Progenitor cell of endocrine pancreas (in vitro differentiated cells): ENCODE measurements at regions not wholly inside any gene's neighbourhood (a gene's known extent, or its start where the extent isn't known, plus 50 kb on each side); places are given as distances from the start of the nearest gene placed in this dataset.
"Not testable (repeated sequence)": the region's sequence is repeated elsewhere in the genome, so short reads cannot be mapped to it uniquely, and the experiment has no call there.

Source experiments
- DNase-seq: peaks from one replicate; pipeline ENCODE4 v3.0.0; 2021; ENCODE audit warnings: low spot score; ENCODE audit not compliant: unreplicated experiment
- H3K27ac Mint-ChIP-seq: 2 replicates; pipeline ENCODE4 v1.8.0; 2021; ENCODE audit warnings: mild to moderate bottlenecking, moderate library complexity, mixed read lengths
- H3K27me3 Mint-ChIP-seq: 2 replicates; pipeline ENCODE4 v1.8.0; 2021; ENCODE audit warnings: mixed read lengths
- H3K36me3 Mint-ChIP-seq: 2 replicates; pipeline ENCODE4 v1.8.0; 2022; ENCODE audit warnings: mixed read lengths; ENCODE audit not compliant: insufficient read depth
- H3K4me1 Mint-ChIP-seq: 2 replicates; pipeline ENCODE4 v1.8.0; 2021; ENCODE audit warnings: low read depth, mixed read lengths
- H3K4me3 Mint-ChIP-seq: 2 replicates; pipeline ENCODE4 v1.8.0; 2021; ENCODE audit warnings: low read depth, mild to moderate bottlenecking, moderate library complexity, mixed read lengths
- H3K9me3 Mint-ChIP-seq: 2 replicates; pipeline ENCODE4 v1.8.0; 2021; ENCODE audit warnings: low read depth, mixed read lengths
- CTCF ChIP-seq: fragments of 200-600 bp; sonication (generic); IDR thresholded peaks from one replicate; pipeline ENCODE4 v1.5.0; 2021; ENCODE audit warnings: antibody characterized with exemption, mild to moderate bottlenecking; ENCODE audit not compliant: unreplicated experiment

GRCh38 chr15:93758824-93759223, 472.5 kb upstream of the MCTP2 start:
- H3K27ac Mint-ChIP-seq, result no peak overlapping the region
- no peak for TF ChIP-seq CTCF
- peaks cover 3% of the 10 kb centered on the region for H3K9me3 Mint-ChIP-seq
- H3K4me3 Mint-ChIP-seq, result no peak overlapping the region
- H3K4me1 Mint-ChIP-seq, result peaks cover 6% of the 10 kb centered on the region
- no peak for DNase-seq
- peaks cover 18% of the 10 kb centered on the region for H3K27me3 Mint-ChIP-seq
- no peaks in the 10 kb centered on the region for H3K36me3 Mint-ChIP-seq

GRCh38 chr15:93748710-93749109, 482.7 kb upstream of the MCTP2 start:
- no peak overlapping the region for H3K4me3 Mint-ChIP-seq
- TF ChIP-seq CTCF, result no peak
- no peaks in the 10 kb centered on the region for H3K36me3 Mint-ChIP-seq

GRCh38 chr15:93734976-93735375, 496.4 kb upstream of the MCTP2 start:
- H3K27ac Mint-ChIP-seq, H3K36me3 Mint-ChIP-seq, H3K4me3 Mint-ChIP-seq, DNase-seq, H3K27me3 Mint-ChIP-seq, H3K4me1 Mint-ChIP-seq: not testable (repeated sequence)
- peaks cover 16% of the 10 kb centered on the region for H3K9me3 Mint-ChIP-seq

More at GRCh38 chr15:93748710-93749109, 482.7 kb upstream of the MCTP2 start:
- DNase-seq, result no peak
- Mint-ChIP-seq H3K4me1 (no peaks in the 10 kb centered on the region), H3K27me3 (peaks cover 3% of the 10 kb centered on the region), H3K27ac (no peak overlapping the region), H3K9me3 (peaks cover 32% of the 10 kb centered on the region)

GRCh38 chr15:93730724-93731123, 500.6 kb upstream of the MCTP2 start:
- H3K27me3 Mint-ChIP-seq, result no peaks in the 10 kb centered on the region
- no peak overlapping the region for H3K4me3 Mint-ChIP-seq
- no peaks in the 10 kb centered on the region for H3K4me1 Mint-ChIP-seq
- no peak for DNase-seq
- no peak for TF ChIP-seq CTCF
- no peaks in the 10 kb centered on the region for H3K36me3 Mint-ChIP-seq
- peaks cover 22% of the 10 kb centered on the region for H3K9me3 Mint-ChIP-seq
- no peak overlapping the region for H3K27ac Mint-ChIP-seq

GRCh38 chr15:93722165-93722564, 509.2 kb upstream of the MCTP2 start:
- no peak for DNase-seq
- H3K4me3 Mint-ChIP-seq, result no peak overlapping the region
- TF ChIP-seq CTCF, result no peak
- H3K36me3 Mint-ChIP-seq, result no peaks in the 10 kb centered on the region
- peaks cover 2% of the 10 kb centered on the region for H3K27me3 Mint-ChIP-seq
- H3K27ac Mint-ChIP-seq, result no peak overlapping the region
- H3K4me1 Mint-ChIP-seq, result no peaks in the 10 kb centered on the region
- no peaks in the 10 kb centered on the region for H3K9me3 Mint-ChIP-seq

- Mint-ChIP-seq H3K27me3 (peaks cover 8% of the 10 kb centered on the region), H3K36me3 (no peaks in the 10 kb centered on the region), H3K4me3 (no peak overlapping the region), H3K9me3 (no peaks in the 10 kb centered on the region), H3K27ac (no peak overlapping the region), H3K4me1 (no peaks in the 10 kb centered on the region)
- no peak for TF ChIP-seq CTCF
- DNase-seq, result no peak
Measured at GRCh38 chr15:93720607-93721006, 510.8 kb upstream of the MCTP2 start.
